Effector CD8-positive, alpha-beta T cell (primary cell): ENCODE measurements at regions not wholly inside any gene's neighbourhood (a gene's known extent, or its start where the extent isn't known, plus 50 kb on each side); places are given as distances from the start of the nearest gene placed in this dataset.
"Not testable (repeated sequence)": the region's sequence is repeated elsewhere in the genome, so short reads cannot be mapped to it uniquely, and the experiment has no call there.

Experiments
- DNase-seq: peaks from one replicate; lab custom pipeline; 2025; lab: John Stamatoyannopoulos, UW

DNA sequence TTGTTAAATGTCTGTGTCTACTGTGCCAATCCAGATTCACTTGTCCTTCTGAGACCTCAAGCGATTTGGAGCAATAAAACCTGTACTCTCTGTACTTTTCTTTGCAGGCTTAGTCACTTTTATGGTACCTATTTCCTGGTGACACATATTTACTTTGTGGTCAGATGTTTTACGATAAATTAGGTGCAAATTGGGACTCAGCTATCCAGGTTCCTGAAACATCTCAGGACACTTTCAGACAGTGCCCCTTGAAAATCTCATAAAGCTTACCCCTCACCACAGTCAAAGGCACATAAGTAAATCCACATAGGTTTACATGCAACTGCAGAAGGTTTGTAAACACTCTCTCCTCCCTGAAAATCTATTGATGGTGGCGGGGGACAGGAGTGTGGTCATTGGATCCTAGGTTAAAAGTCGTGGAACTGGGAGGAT is 438.8 kb downstream of the EFNB2 start:
- no peak for DNase-seq

DNA sequence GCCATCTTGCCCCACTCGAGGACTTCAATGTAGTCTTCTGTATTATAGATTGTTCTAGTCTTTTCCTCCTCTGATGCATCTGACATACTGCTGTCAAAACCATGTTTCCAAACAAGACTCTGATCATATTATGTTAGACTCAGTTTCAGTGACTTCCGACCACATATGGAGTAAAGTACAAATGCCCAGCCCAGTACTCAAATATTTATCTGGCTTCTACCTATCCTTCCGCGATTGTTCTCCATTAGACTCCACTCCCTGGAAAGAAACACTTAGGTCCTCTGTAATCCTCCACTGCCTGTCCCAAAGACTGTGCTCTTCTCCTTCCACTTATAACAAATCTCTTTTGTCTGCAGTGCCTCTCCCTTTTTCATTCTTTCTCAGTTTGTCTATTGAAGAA is 439.5 kb downstream of the EFNB2 start:
- DNase-seq: no peak

DNA sequence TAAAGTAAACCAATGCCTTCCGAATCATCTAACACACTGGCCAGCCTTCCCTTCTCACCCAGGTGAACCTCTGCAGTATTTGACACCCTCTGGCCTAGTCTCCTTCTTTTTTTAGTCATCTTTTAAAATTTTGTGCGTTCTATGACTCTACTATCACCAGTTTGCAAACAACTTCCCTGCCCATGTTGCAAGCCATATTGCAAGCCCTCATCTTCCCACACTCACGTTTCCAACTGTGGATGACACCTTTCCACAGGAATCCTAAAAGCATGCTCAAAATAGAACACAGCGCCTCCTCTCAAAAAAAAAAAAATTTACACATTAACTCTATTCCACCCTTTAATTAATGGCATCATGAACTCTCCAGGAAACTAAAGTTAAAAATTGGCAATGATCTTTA is 440.1 kb downstream of the EFNB2 start:
- DNase-seq: no peak

DNA sequence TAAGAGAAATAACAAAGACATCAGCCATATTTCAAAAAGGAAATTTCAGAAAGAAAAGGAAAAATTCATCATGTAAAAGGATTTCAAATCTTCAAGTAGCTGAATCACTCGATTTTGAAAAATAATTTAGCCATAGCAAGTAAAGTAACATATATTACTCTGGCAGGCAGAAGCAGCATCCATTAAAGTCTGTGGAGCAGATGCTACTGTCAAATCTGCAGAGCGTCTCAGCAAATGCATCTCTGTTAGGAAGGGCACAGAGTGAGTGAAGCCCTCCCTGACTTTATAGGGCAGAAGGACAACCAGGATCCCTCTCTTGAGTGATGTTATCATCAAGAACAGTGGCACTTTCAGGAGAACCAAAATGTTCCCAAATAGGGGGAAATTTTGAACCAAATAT is 445.5 kb downstream of the EFNB2 start:
- no peak for DNase-seq

DNA sequence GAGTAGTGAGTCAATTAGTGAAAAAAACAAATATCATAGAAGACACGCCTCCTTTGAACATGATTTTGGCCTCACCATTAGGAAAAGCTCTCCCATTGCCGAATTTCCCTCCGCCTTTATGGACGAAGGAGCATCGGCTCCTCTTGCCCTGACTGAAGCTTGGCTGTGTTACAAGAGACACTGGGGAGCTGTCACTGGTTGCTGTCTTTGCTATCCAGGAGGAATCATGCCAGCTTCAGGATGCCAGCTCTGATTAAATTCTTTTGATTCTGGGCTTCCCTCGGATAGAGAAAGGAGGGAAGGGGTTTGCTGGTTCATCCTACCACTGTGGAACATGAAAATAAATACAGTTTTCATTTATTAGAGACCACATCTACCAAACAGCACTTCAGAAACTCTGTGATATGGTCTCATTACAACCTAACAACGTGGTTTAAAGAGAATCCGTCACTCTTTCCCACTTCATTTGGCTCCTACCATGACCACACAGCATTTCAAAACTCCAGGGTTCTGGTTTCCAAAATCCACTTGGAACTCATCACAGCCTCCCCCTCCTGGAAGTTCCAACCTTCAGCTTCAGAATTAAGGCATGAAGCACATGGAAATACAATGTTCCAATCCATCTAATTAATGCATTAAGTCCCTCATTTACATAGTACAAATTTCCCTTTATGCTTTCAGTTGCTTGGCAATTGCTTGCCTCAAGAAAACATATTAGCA is 446.0 kb downstream of the EFNB2 start:
- no peak for DNase-seq

DNA sequence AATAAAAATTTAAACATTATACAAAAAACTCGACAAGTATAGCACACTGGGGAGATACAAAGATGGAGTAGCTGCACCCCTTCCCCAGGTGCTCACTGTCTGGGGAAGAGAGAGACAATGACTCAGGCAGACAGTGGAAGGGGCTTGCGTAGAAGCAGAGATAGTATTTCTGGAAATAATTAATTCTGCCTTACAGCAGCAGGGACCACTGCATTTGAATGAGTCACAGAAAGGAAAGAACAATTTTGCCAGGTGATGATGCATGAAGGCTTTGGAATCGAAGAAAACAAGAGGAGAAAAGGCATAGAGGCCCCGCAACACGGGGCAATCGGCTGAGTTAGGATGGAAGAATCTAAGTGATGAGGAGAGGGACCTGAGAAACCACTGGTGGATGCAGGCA is 447.4 kb downstream of the EFNB2 start:
- DNase-seq: no peak

DNA sequence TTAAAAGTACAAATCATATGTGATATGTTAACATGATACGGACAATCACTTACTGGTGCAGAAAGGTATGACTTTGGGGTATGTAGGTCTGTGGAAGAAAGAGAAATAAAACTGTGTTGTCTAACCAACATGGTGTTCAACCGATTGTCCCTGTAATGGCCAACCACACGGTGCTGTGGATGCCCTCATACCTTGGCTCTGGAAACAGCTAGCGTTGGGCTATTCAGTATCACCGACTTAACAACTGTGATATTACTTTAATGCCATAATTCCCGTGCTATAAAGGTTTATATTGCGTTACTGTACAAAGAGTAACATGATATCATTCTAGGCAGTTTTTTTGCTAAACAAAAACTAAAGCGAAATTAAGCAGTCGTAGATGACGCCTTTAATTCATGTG is 448.3 kb downstream of the EFNB2 start:
- no peak for DNase-seq

DNA sequence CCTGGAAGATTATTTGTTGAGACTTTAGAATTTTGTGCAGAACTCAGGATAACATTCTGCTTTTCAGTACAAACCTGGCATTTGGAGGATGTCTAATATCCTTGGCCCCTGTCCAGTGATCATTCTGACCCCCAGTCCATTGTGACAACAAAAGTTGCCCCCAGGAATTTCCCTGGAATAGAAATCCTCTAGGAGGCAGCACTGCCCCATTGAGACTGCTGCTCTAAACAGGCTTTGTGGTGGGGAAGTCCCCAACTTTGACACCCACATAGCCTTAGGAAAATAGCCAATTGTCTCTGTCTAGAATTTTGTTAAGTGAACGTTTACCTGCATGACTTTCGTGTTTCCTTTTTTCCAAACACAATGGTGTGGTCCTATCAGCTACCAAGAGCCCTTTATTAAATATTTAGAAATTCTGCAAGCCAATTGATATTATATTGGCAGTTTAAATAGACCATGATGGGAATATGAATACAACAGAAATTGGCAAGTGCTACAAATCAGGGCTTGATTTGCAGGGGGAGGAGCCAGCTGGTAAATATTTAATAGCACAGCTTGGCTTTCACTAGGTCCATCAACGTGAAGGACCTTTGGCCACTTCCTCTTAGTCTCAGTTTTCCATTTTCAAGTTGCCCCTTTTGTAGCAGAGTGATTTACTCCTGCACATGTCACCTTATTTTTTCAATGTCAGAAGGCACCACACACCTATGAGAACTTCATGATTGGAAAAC is 451.7 kb downstream of the EFNB2 start:
- no peak for DNase-seq

DNA sequence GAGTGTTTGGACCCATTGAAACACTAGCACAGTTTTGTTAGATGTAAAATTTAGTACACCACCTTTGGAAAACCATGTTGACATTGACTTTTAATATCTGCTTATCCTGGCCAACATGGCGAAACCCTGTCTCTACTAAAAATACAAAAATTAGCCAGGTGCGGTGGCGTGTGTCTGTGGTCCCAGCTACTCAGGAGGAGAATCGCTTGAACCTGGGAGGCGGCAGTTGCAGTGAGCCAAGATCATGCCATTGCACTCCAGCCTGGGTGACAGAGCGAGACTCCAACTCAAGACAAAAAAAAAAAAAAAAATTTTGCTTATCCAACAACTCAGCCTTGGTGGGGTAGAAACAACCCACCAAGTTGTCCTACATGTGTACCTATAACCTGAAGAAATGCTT is 454.2 kb downstream of the EFNB2 start:
- DNase-seq: not testable (repeated sequence)

DNA sequence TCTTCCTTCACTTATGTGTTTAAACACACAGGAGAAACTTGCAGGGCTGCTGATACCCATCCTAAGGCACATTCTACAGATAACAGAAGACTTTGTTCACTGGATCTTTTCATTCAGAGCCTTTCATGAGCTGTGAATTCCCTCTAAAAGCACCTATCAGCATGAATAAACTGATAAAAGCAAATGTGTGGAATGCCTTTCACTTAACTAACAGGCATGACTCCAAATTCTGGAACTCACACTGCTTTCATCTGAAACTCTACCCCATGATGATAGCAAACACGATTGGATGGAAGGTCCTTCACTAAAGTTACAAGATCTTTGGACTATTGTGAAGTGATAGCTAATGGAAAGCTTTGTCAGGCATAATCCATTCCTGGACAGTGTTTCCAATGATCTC is 457.3 kb downstream of the EFNB2 start:
- DNase-seq: no peak

DNA sequence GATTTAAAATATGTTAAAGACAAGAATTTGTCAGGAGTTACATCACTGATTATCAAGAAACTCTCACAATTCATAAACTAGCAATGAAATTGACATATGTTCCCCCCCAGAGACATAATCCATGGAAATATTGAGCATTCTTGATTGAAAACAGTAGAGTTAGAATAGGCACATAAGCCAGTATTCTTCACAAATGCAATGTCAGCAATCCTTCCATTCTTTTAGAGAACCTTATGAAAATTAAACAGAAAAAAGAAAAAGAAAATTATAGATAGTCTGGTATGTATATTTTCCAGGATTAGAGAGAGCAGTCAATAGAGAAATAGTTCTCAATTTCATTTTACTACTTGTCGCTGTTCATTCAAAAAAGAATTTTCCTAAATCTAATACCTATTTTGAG is 458.4 kb downstream of the EFNB2 start:
- DNase-seq: no peak

DNA sequence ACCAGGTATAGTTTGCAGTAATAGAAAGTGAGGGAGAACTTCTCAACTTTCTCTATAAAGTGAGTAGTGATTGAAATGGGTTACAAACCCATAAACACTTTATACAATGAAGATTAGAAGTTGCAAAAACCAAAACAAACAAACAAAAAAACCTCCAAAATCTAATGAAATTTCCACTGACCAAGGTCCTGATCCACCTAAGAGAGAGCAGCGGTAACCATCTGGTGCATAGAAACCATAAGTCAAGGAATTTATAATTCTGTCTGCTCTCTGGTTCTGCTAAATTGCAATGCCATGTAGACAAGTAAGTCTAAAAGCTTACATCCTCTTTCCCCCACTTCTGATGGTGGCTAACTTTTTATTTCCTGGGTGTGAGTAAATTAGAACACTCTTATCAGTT is 463.4 kb downstream of the EFNB2 start:
- no peak for DNase-seq

DNA sequence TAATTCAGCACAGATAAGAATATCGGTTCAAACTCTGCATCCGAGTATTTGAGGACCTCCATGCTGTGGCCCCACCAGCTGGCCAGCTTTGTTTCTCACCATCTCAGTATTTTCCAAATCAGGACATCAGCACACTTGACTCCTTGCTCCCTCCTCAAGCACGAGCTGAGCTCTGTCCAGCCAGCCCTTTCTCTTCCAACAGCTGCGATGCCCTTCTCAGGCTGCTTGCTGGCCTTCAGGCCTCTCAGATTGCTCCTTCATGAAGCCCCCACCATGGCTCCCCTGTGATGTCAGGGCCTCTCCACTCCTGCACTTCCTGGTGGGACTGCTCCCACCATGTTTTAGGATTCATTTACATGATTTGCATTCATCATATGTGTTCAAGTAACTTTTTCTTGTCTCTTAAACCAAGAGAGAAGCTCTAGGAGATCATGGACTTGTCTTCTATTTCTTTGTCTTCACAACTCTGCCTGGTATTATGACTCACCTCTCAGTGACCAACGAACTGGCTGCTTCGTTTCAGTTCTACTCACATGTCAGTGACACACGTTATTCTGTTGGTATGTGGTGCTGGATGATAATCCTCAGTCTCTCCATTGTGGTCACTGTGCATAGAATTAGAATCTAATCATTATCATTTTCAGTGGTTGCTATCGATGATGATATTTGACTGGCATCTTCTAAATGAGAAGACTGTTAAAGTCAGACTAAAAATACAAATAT is 471.7 kb downstream of the EFNB2 start:
- DNase-seq: no peak

DNA sequence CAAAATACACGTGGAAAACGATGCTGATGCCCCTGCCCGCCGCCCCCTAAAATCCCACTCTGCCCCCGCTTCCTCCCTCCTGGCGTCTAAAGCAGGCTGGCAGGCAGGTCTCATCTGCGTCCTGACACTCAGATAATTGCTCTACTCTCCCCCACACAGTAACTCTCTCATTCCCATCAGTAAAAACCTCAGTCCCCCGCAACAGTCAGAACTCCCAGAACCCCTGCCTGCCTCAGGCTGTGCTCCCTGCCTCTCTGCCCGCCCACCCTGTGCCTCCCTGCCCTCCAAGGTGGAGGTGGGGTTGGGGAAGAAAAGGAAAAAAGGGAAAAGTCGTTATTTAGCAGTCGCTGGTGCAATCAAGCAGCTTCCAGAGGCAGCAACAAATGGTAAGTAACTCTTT is 473.7 kb downstream of the EFNB2 start:
- DNase-seq: no peak

DNA sequence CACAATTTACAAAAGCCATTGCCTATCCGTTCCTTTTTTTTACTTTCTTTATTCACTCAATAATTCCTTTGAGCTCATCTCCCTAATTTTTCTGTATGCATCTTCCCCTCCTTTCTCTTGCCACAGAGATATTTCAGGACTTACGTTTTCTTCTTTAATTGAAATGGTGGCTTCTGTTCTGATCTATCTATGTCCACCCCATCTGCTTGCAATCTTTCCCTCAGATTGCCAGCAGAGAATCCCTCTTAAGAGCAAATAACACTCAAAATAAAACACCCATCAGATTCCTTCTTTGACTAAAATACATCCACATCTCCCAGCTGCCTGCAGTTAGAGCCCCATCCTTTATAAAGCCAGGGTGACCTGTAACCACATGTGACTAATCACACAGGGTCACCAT is 478.6 kb downstream of the EFNB2 start:
- no peak for DNase-seq

DNA sequence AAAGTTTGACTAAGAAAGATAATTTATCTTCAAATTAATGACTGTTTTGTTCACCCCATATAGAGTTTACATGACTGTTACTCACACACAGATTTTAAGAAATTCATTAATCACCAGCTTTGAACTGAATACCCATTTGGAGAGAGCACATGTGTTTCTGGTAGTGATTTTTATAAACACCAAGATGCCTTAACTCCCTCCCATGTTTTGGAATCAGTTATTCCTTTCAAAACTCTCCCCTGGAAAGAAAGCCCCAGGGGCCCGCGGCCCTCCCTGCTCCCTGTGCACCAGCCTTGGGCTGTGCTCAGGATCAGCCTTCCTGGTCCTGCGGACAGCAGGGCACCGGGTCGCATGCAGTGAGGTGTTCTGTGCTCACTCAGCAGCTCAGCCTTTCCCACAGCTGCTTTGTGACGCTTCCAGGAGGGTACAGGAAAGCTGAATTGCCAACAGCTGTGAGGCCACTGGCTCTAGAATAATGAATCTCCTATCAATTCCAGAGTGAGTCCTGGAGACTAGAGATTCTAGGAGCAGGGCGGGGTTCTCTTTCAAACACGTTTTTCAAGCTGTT is 483.2 kb downstream of the EFNB2 start:
- no peak for DNase-seq

DNA sequence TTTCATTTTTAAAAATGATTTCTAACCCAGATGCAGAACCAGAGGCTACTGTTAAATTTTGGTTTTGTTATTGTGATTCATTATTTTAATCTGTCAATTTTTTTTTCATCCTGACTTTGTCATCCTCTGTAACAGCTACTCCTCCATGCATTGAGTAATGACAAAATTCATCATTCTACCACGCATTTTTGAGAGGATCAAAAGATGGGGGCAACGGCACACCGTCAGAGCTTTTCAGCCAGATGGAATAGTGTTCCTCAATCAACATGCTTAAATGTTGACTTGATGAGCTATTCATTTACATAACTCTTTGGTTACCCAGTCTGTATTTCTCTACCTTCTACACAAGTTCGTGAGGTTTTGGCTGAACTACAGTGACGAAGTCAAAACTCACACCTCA is 486.3 kb downstream of the EFNB2 start:
- DNase-seq: no peak

DNA sequence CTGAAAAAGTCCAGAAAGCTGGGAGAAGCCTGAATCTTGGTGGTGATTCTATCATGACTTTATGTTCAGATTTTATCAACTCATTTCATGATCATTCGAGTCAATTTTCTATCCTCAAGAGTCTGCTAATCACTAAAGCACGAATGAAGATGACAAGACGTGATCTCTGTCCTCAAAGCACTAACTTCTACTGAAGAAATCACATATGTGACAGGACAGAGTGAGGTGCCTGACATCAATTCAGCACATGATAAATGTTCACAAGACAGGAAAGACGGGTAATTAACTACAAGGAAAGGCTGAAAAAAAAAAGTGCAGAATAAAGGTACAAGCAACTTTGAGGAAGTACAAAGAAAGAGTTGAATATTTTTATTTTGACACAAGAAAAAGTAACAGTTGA is 487.1 kb downstream of the EFNB2 start:
- DNase-seq: no peak

DNA sequence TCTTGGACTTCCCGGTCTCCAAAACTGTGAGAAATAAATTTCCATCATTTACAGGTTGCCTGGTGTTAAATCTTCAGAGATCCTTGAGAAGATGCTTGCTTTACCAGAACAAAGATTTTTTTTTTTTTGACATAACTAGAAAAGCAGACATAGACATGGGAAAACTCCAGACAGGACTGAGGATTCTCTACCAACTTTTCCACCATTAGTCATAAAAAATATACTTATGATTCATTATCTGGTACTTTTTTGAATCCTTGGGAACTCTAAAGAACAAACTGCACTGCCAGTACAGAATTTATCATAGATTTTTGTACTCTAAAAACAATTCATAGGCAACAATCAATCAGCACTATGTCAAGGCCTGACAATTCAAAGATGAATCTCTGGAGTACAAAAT is 487.6 kb downstream of the EFNB2 start:
- no peak for DNase-seq

DNA sequence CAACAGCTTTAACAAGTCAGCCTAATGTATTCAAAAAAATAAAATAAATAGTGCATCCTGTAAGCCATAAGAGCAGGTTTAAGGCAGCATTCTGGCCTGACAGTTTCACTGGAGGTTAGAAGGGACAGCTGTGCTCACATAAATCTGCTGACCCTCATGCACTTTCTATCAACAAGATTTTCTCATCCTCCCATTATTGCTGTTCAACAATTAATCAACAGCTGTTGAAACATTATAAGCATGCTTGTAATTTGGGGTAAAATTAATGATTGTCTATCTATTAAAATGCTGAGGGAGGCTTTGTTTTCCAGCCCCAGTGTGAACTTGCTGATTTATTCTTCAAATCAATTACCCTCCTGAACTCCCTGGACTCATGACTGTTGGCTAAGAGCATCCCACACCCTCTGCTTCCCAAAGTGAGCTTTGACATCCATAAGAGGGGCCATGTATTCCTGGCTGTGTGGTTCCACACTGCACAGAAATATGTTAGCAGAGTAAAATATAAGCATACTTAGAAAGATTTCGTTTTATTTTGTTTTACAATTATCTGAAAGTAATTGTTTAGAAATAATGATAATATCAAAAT is 492.4 kb downstream of the EFNB2 start:
- DNase-seq: no peak

DNA sequence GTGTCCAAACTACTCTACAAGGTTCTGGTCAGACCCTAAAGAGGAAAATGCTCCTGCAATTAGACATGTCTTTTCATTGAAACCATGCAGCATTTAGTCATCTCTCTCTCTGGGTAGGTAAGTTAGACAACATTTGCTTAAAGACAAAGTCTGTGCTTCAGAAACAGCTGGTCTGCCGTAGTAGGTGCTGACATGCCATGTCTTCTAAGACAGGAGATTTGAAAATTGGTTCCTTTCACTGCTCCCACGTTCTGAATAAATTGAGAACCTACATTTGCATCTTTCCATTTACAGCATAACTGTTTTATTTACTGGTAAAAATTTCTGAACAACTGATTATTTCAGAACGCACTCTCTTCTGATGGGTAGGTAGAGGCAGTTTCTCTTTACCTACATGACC is 494.0 kb downstream of the EFNB2 start:
- DNase-seq: no peak

DNA sequence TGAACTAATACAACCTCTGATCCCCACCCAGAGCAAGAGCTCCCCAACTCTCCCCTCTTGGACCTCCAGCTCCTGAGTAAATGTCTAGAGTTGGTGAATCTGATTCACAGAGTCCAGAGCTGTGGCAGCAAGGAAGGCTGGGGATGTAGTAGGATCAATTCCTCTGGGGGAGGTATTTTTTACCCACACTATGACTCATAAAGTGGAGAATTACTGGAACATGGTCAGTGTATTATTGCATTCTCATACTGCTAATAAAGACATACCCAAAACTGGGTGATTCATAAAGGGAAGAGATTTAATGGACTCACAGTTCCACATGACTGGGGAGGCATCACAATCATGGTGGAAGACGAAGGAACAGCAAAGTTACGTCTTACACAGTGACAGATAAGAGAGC is 496.7 kb downstream of the EFNB2 start:
- no peak for DNase-seq
